HCT116 (cell line): ENCODE measurements at regions not wholly inside any gene's neighbourhood (a gene's known extent, or its start where the extent isn't known, plus 50 kb on each side); places are given as distances from the start of the nearest gene placed in this dataset.

Experiments
- ATAC-seq: fragments of 200-7000 bp; cut with Tn5 transposase; 2 replicates; pipeline ENCODE4 v1.9.1; 2020; ENCODE audit warnings: mild to moderate bottlenecking, moderate library complexity
- BruUV-seq: library from RNA; stranded (reverse); fragments of 400-500 nt; replicated peaks from 2 replicates; lab custom pipeline; 2021; lab: Mats Ljungman, UMichigan
- CTCF ChIA-PET: fragments of 300-600 bp; sonication (Branson Sonifier 250); formaldehyde crosslinking; loops from one replicate; lab custom pipeline; 2021; ENCODE audit warnings: antibody characterized with exemption; lab: Charles Lee
- POLR2A ChIA-PET: fragments of 300-600, 350-600 bp; sonication (Branson Sonifier 250); formaldehyde crosslinking; loops from one replicate; lab custom pipeline; 2021; ENCODE audit warnings: antibody characterized with exemption; lab: Charles Lee
- RAD21 ChIA-PET, 2 experiments: fragments of 300-600 bp; sonication (Branson Sonifier 250); formaldehyde crosslinking; loops; one replicate each; lab custom pipeline; 2023; ENCODE audit warnings: low total read pairs in 2 of 2; ENCODE audit not compliant: uncharacterized antibody in 2 of 2, unreplicated experiment in 2 of 2, low non-redundant PET in 1 of 2; lab: Charles Lee
- DNase-seq: peaks from one replicate; pipeline ENCODE4 v3.0.0-alpha.2; 2010; ENCODE audit warnings: low read depth, low spot score
- H2AFZ ChIP-seq: fragments of 200-600 bp; shearing (Covaris generic), sonication (generic); 2 replicates; pipeline ENCODE4 v1.6.1; 2017; ENCODE audit warnings: low read depth, mixed run types, mixed read lengths, antibody characterized with exemption, low read length; ENCODE audit not compliant: poor library complexity, severe bottlenecking
- H3K27ac ChIP-seq: 2 replicates; pipeline ENCODE4 v1.5.1; 2012; ENCODE audit warnings: low read depth, low read length
- H3K27me3 ChIP-seq: fragments of 200-600 bp; sonication (generic); 2 replicates; pipeline ENCODE4 v1.6.1; 2016; ENCODE audit warnings: mixed run types, low read length, mixed read lengths; ENCODE audit not compliant: insufficient read depth
- H3K36me3 ChIP-seq, 2 experiments: fragments of 200-500 bp in 1 of 2; fragments of 200-600 bp in 1 of 2; sonication (Bioruptor generic) in 1 of 2; sonication (generic) in 1 of 2; 2 replicates each; pipeline versions ENCODE4 v1.5.1 to v1.6.1; 2014 to 2016; ENCODE audit warnings: low read length in 2 of 2, inconsistent platforms in 1 of 2, mixed read lengths in 1 of 2, mixed run types in 1 of 2; ENCODE audit not compliant: insufficient read depth in 2 of 2, control insufficient read depth in 1 of 2
- H3K4me1 ChIP-seq, 2 experiments: fragments of 200-600 bp in 1 of 2; sonication (generic) in 1 of 2; 2 replicates each; pipeline versions ENCODE4 v1.5.1 to v1.6.1; 2012 to 2017; ENCODE audit warnings: low read length in 2 of 2, inconsistent platforms in 1 of 2, mild to moderate bottlenecking in 1 of 2, mixed read lengths in 1 of 2, mixed run types in 1 of 2, moderate library complexity in 1 of 2; ENCODE audit not compliant: insufficient read depth in 2 of 2, control insufficient read depth in 1 of 2
- H3K4me2 ChIP-seq: fragments of 200-600 bp; sonication (generic); 2 replicates; pipeline ENCODE4 v1.6.1; 2017; ENCODE audit warnings: mixed run types, low read length, mixed read lengths
- H3K4me3 ChIP-seq, 2 experiments: fragments of 200-600 bp in 1 of 2; sonication (generic) in 1 of 2; replicated peaks in 1 of 2; 2 replicates each; pipeline ENCODE4 v1.5.1; 2011 to 2016; ENCODE audit warnings: low read length in 2 of 2, control low read depth in 1 of 2, low read depth in 1 of 2, mild to moderate bottlenecking in 1 of 2, mixed read lengths in 1 of 2, mixed run types in 1 of 2
- H3K79me2 ChIP-seq: fragments of 200-600 bp; sonication (generic); 2 replicates; pipeline ENCODE4 v1.6.1; 2017; ENCODE audit warnings: mild to moderate bottlenecking, mixed run types, low read length, moderate library complexity, mixed read lengths; ENCODE audit not compliant: insufficient read depth
- H3K9ac ChIP-seq: fragments of 200-600 bp; sonication (generic); 2 replicates; pipeline ENCODE4 v1.6.1; 2016; ENCODE audit warnings: low read length, mixed read lengths
- H3K9me2 ChIP-seq: fragments of 200-600 bp; sonication (generic), shearing (Covaris generic); 2 replicates; pipeline ENCODE4 v1.6.1; 2017; ENCODE audit warnings: mixed run types, mild to moderate bottlenecking, moderate library complexity; ENCODE audit not compliant: insufficient read depth
- H3K9me3 ChIP-seq, 2 experiments: fragments of 200-500 bp in 1 of 2; fragments of 200-600 bp in 1 of 2; sonication (Bioruptor generic) in 1 of 2; sonication (generic) in 1 of 2; 2 replicates each; pipeline ENCODE4 v1.6.1; 2014 to 2017; ENCODE audit warnings: low read length in 2 of 2, mixed read lengths in 2 of 2, inconsistent platforms in 1 of 2, low read depth in 1 of 2, mild to moderate bottlenecking in 1 of 2, mixed run types in 1 of 2, moderate library complexity in 1 of 2; ENCODE audit not compliant: control insufficient read depth in 1 of 2, insufficient read depth in 1 of 2
- H4K20me1 ChIP-seq: fragments of 200-600 bp; sonication (generic), shearing (Covaris generic); 2 replicates; pipeline ENCODE4 v1.6.1; 2017; ENCODE audit warnings: mixed run types, mild to moderate bottlenecking, moderate library complexity; ENCODE audit not compliant: insufficient read depth
- MAX ChIP-seq: IDR thresholded peaks from 2 replicates; pipeline ENCODE4 v1.6.1; 2012
- SIN3A ChIP-seq: IDR thresholded peaks from 2 replicates; pipeline ENCODE4 v1.6.1; 2012; ENCODE audit warnings: low read depth
- SP1 ChIP-seq: IDR thresholded peaks from 2 replicates; pipeline ENCODE4 v1.6.1; 2012; ENCODE audit warnings: low read depth
- intact Hi-C: fragments of 100-400 bp; cut with micrococcal nuclease; formaldehyde crosslinking; loops from 2 replicates; pipeline ENCODE4 v1.10.0; 2022
- TF ChIP-seq, protein P1 (sequence below): IDR thresholded peaks from 2 replicates; pipeline ENCODE4 v1.6.1; 2011; ENCODE audit warnings: mild to moderate bottlenecking, low read length, moderate library complexity; ENCODE audit not compliant: insufficient replicate concordance; ENCODE audit errors: extremely low read depth
- TF ChIP-seq, protein P2 (sequence below), 3 experiments: fragments of 200-600 bp in 1 of 3; sonication (generic) in 1 of 3; IDR thresholded peaks in 2 of 3; conservative IDR thresholded peaks in 1 of 3; 2 replicates each; pipeline ENCODE4 v1.5.1; 2012 to 2017; ENCODE audit warnings: low read depth in 2 of 3, low read length in 2 of 3, antibody characterized with exemption in 1 of 3, borderline replicate concordance in 1 of 3, control low read depth in 1 of 3, mild to moderate bottlenecking in 1 of 3, mixed read lengths in 1 of 3, mixed run types in 1 of 3, moderate library complexity in 1 of 3; ENCODE audit not compliant: insufficient read depth in 1 of 3

- TF ChIP-seq, protein P1, sequence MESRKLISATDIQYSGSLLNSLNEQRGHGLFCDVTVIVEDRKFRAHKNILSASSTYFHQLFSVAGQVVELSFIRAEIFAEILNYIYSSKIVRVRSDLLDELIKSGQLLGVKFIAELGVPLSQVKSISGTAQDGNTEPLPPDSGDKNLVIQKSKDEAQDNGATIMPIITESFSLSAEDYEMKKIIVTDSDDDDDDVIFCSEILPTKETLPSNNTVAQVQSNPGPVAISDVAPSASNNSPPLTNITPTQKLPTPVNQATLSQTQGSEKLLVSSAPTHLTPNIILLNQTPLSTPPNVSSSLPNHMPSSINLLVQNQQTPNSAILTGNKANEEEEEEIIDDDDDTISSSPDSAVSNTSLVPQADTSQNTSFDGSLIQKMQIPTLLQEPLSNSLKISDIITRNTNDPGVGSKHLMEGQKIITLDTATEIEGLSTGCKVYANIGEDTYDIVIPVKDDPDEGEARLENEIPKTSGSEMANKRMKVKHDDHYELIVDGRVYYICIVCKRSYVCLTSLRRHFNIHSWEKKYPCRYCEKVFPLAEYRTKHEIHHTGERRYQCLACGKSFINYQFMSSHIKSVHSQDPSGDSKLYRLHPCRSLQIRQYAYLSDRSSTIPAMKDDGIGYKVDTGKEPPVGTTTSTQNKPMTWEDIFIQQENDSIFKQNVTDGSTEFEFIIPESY: no peak
- TF ChIP-seq, protein P2, sequence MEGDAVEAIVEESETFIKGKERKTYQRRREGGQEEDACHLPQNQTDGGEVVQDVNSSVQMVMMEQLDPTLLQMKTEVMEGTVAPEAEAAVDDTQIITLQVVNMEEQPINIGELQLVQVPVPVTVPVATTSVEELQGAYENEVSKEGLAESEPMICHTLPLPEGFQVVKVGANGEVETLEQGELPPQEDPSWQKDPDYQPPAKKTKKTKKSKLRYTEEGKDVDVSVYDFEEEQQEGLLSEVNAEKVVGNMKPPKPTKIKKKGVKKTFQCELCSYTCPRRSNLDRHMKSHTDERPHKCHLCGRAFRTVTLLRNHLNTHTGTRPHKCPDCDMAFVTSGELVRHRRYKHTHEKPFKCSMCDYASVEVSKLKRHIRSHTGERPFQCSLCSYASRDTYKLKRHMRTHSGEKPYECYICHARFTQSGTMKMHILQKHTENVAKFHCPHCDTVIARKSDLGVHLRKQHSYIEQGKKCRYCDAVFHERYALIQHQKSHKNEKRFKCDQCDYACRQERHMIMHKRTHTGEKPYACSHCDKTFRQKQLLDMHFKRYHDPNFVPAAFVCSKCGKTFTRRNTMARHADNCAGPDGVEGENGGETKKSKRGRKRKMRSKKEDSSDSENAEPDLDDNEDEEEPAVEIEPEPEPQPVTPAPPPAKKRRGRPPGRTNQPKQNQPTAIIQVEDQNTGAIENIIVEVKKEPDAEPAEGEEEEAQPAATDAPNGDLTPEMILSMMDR (IDR thresholded peaks at IDR 0.05 in 2 of 3, conservative IDR thresholded peaks at IDR 0.05 in 1 of 3; ENCODE audit: borderline replicate concordance in 1 of 3, insufficient read depth in 1 of 3, low read depth in 2 of 3, low read length in 2 of 3): no peak
- no peak for TF ChIP-seq SP1
- TF ChIP-seq, all 23 proteins: peak for 0
These were observed 671.7 kb upstream of the GOT2 start (continued) for GRCh38 chr16:59405802-59406201.

- Histone ChIP-seq H3K4me3 (no peak overlapping the region), H3K79me2 (no peaks in the 10 kb centered on the region), H4K20me1 (no peaks in the 10 kb centered on the region), H3K9ac (no peak overlapping the region), H3K9me3 (no peaks in the 10 kb centered on the region; a peak in 1 of 4 replicates), H3K4me2 (no peak overlapping the region), H3K9me2 (no peaks in the 10 kb centered on the region), H3K36me3 (no peaks in the 10 kb centered on the region), H3K4me1 (no peaks in the 10 kb centered on the region), H2AFZ (no peak overlapping the region), H3K27ac (no peak overlapping the region), H3K27me3 (no peaks in the 10 kb centered on the region)
- ATAC-seq (no peak), DNase-seq (no peak)
- BruUV-seq: no TSS peak
- TF ChIP-seq MAX: no peak
- no peak for TF ChIP-seq SIN3A
- ChIA-PET POLR2A (no interaction called here), CTCF (no interaction called here), RAD21 (no interaction called here)
- intact Hi-C loops: no loop called here
These were observed 670.4 kb upstream of the GOT2 start for GRCh38 chr16:59404509-59404908.
